ENCODE measurements at regions not wholly inside any gene's neighbourhood (a gene's known extent, or its start where the extent isn't known, plus 50 kb on each side); places are given as distances from the start of the nearest gene placed in this dataset.
"Not testable (repeated sequence)": the region's sequence is repeated elsewhere in the genome, so short reads cannot be mapped to it uniquely, and the experiment has no call there.

GRCh38 chr2:38243186-38243880, 133.7 kb downstream of the ATL2 start:
- no peaks in the 10 kb centered on the region for H3K4me1 Mint-ChIP-seq
- DNase-seq, result no peak

GRCh38 chr2:38239452-38239851, 137.6 kb downstream of the ATL2 start:
- Mint-ChIP-seq H3K27ac (no peak overlapping the region), H3K9me3 (peaks cover 0 to 4% of the 10 kb centered on the region in 2 donors), H3K4me1 (no peaks in the 10 kb centered on the region), H3K4me3 (no peak overlapping the region), H3K27me3 (peaks cover 12% of the 10 kb centered on the region)
- ATAC-seq (no peak), DNase-seq (no peak)

More at GRCh38 chr2:38243186-38243880, 133.7 kb downstream of the ATL2 start:
- no peaks in the 10 kb centered on the region for H3K9me3 Mint-ChIP-seq
- peaks cover 9% of the 10 kb centered on the region for H3K27me3 Mint-ChIP-seq
- no peak overlapping the region for H3K27ac Mint-ChIP-seq
- no peak for ATAC-seq
- no peak overlapping the region for H3K4me3 Mint-ChIP-seq

- DNase-seq, H3K4me3 Mint-ChIP-seq, H3K9me3 Mint-ChIP-seq, H3K4me1 Mint-ChIP-seq, ATAC-seq, H3K27ac Mint-ChIP-seq: not testable (repeated sequence)
- peaks cover 20% of the 10 kb centered on the region for H3K27me3 Mint-ChIP-seq
Measured at GRCh38 chr2:38238705-38239104, 138.4 kb downstream of the ATL2 start.

- no peaks in the 10 kb centered on the region for H3K4me1 Mint-ChIP-seq
- H3K4me3 Mint-ChIP-seq, result no peak overlapping the region
- no peak for DNase-seq
- H3K27ac Mint-ChIP-seq, result no peak overlapping the region
- peaks cover 23% of the 10 kb centered on the region for H3K27me3 Mint-ChIP-seq
- peaks cover 0 to 7% of the 10 kb centered on the region in 2 donors for H3K9me3 Mint-ChIP-seq
- no peak for ATAC-seq
Measured at GRCh38 chr2:38237311-38237710, 139.8 kb downstream of the ATL2 start.

- DNase-seq (no peak), ATAC-seq (no peak)
- Mint-ChIP-seq H3K27me3 (peaks cover 30% of the 10 kb centered on the region), H3K27ac (no peak overlapping the region), H3K4me1 (no peaks in the 10 kb centered on the region), H3K4me3 (no peak overlapping the region), H3K9me3 (peaks cover 0 to 7% of the 10 kb centered on the region in 2 donors)
Measured at GRCh38 chr2:38233231-38233983, 143.7 kb downstream of the ATL2 start.

- Mint-ChIP-seq H3K4me3 (no peak overlapping the region), H3K27me3 (peaks cover 30% of the 10 kb centered on the region), H3K27ac (no peak overlapping the region), H3K4me1 (no peaks in the 10 kb centered on the region), H3K9me3 (peaks cover 0 to 7% of the 10 kb centered on the region in 2 donors)
- DNase-seq (no peak), ATAC-seq (no peak)
Measured at GRCh38 chr2:38232454-38232853, 144.6 kb downstream of the ATL2 start.

- no peak overlapping the region for H3K4me3 Mint-ChIP-seq
- H3K27ac Mint-ChIP-seq, result no peak overlapping the region
- H3K4me1 Mint-ChIP-seq, result no peaks in the 10 kb centered on the region
- peaks cover 0 to 7% of the 10 kb centered on the region in 2 donors for H3K9me3 Mint-ChIP-seq
- ATAC-seq (no peak), DNase-seq (no peak)
- peaks cover 39% of the 10 kb centered on the region for H3K27me3 Mint-ChIP-seq
Measured at GRCh38 chr2:38230756-38231155, 146.3 kb downstream of the ATL2 start.

GRCh38 chr2:38228753-38229152, 148.3 kb downstream of the ATL2 start:
- ATAC-seq (no peak), DNase-seq (no peak)
- no peaks in the 10 kb centered on the region for H3K9me3 Mint-ChIP-seq
- H3K27me3 Mint-ChIP-seq, result peaks cover 49% of the 10 kb centered on the region
- H3K4me1 Mint-ChIP-seq, result no peaks in the 10 kb centered on the region
- H3K4me3 Mint-ChIP-seq, result no peak overlapping the region
- no peak overlapping the region for H3K27ac Mint-ChIP-seq

- no peaks in the 10 kb centered on the region for H3K9me3 Mint-ChIP-seq
Measured at GRCh38 chr2:38224821-38225437, 149.0 kb upstream of the CYP1B1 start.

GRCh38 chr2:38224181-38224580, 148.2 kb upstream of the CYP1B1 start:
- Mint-ChIP-seq H3K4me3 (no peak overlapping the region), H3K27me3 (peaks cover 44% of the 10 kb centered on the region), H3K9me3 (no peaks in the 10 kb centered on the region), H3K27ac (no peak overlapping the region), H3K4me1 (no peaks in the 10 kb centered on the region)
- ATAC-seq (no peak), DNase-seq (no peak)

More at GRCh38 chr2:38224821-38225437, 149.0 kb upstream of the CYP1B1 start:
- peaks cover 42% of the 10 kb centered on the region for H3K27me3 Mint-ChIP-seq
- ATAC-seq, result no peak
- no peak overlapping the region for H3K27ac Mint-ChIP-seq
- DNase-seq, result no peak
- H3K4me3 Mint-ChIP-seq, result no peak overlapping the region
- no peaks in the 10 kb centered on the region for H3K4me1 Mint-ChIP-seq

GRCh38 chr2:38223256-38223655, 147.3 kb upstream of the CYP1B1 start:
- Mint-ChIP-seq H3K27ac (no peak overlapping the region), H3K4me3 (no peak overlapping the region), H3K9me3 (no peaks in the 10 kb centered on the region), H3K4me1 (no peaks in the 10 kb centered on the region), H3K27me3 (peaks cover 53% of the 10 kb centered on the region)
- no peak for ATAC-seq
- DNase-seq, result no peak

- Mint-ChIP-seq H3K27me3 (peaks cover 47% of the 10 kb centered on the region), H3K4me3 (no peak overlapping the region), H3K9me3 (peaks cover 0 to 4% of the 10 kb centered on the region in 2 donors), H3K27ac (no peak overlapping the region), H3K4me1 (peaks cover 7% of the 10 kb centered on the region)
- ATAC-seq, result no peak
- DNase-seq, result no peak
Measured at GRCh38 chr2:38220164-38220563, 144.2 kb upstream of the CYP1B1 start.

GRCh38 chr2:38218995-38219394, 143.0 kb upstream of the CYP1B1 start:
- no peak overlapping the region for H3K4me3 Mint-ChIP-seq
- H3K4me1 Mint-ChIP-seq, result peaks cover 13% of the 10 kb centered on the region
- H3K27me3 Mint-ChIP-seq, result peaks cover 35% of the 10 kb centered on the region
- H3K9me3 Mint-ChIP-seq, result peaks cover 0 to 4% of the 10 kb centered on the region in 2 donors
- ATAC-seq (no peak), DNase-seq (no peak)
- no peak overlapping the region for H3K27ac Mint-ChIP-seq

GRCh38 chr2:38218591-38218991, 142.6 kb upstream of the CYP1B1 start:
- DNase-seq (no peak), ATAC-seq (no peak)
- Mint-ChIP-seq H3K27ac (no peak overlapping the region), H3K27me3 (peaks cover 31% of the 10 kb centered on the region), H3K9me3 (peaks cover 0 to 4% of the 10 kb centered on the region in 2 donors), H3K4me1 (peaks cover 17% of the 10 kb centered on the region), H3K4me3 (no peak overlapping the region)

GRCh38 chr2:38217401-38218188, 141.6 kb upstream of the CYP1B1 start:
- peaks cover 18% of the 10 kb centered on the region for H3K4me1 Mint-ChIP-seq
- DNase-seq (no peak), ATAC-seq (no peak)
- H3K27ac Mint-ChIP-seq, result no peak overlapping the region
- peaks cover 0 to 8% of the 10 kb centered on the region in 2 donors for H3K9me3 Mint-ChIP-seq
- H3K4me3 Mint-ChIP-seq, result no peak overlapping the region
- H3K27me3 Mint-ChIP-seq, result peaks cover 22% of the 10 kb centered on the region
